ENCODE measurements at regions not wholly inside any gene's neighbourhood (a gene's known extent, or its start where the extent isn't known, plus 50 kb on each side); places are given as distances from the start of the nearest gene placed in this dataset.

- no peak for DNase-seq
- no peaks in the 10 kb centered on the region for H3K27me3 ChIP-seq
- H3K36me3 ChIP-seq (ENCODE audit: low read depth, missing control alignments) = no peaks in the 10 kb centered on the region
- H3K27ac ChIP-seq = no peak overlapping the region
- TF ChIP-seq CTCF (IDR thresholded peaks at IDR 0.05) (no peak), POLR2A (IDR thresholded peaks at IDR 0.05) (no peak)
- 65 to 76% methylated on average over 8 of the region's 8 CpGs for WGBS, 2 donors
- intact Hi-C loops (cut with DNase I; ENCODE audit: low total_unique reads) = no loop called here
- H3K4me3 ChIP-seq = no peak overlapping the region
- H3K4me1 ChIP-seq = no peaks in the 10 kb centered on the region
- no peaks in the 10 kb centered on the region for H3K9me3 ChIP-seq
Observed at GRCh38 chr12:5309654-5310053, 122.3 kb upstream of the NTF3 start.

- intact Hi-C loops (cut with DNase I; ENCODE audit: low total_unique reads) = no loop called here
- Histone ChIP-seq H3K36me3 (ENCODE audit: low read depth, missing control alignments) (no peaks in the 10 kb centered on the region), H3K27me3 (no peaks in the 10 kb centered on the region), H3K4me1 (no peaks in the 10 kb centered on the region), H3K9me3 (no peaks in the 10 kb centered on the region), H3K27ac (no peak overlapping the region), H3K4me3 (no peak overlapping the region)
- TF ChIP-seq CTCF (IDR thresholded peaks at IDR 0.05) (no peak), POLR2A (IDR thresholded peaks at IDR 0.05) (no peak)
- 85 to 95% methylated on average over 1 of the region's 1 CpG for WGBS, 2 donors
- no peak for DNase-seq
Observed at GRCh38 chr12:5310151-5310550, 121.8 kb upstream of the NTF3 start.

GRCh38 chr12:5317556-5317955, 114.4 kb upstream of the NTF3 start:
- H3K27ac ChIP-seq = no peak overlapping the region
- intact Hi-C loops (cut with DNase I; ENCODE audit: low total_unique reads) = no loop called here
- no peak for DNase-seq
- no peak for TF ChIP-seq CTCF (IDR thresholded peaks at IDR 0.05)
- no peak for TF ChIP-seq POLR2A (IDR thresholded peaks at IDR 0.05)
- H3K4me1 ChIP-seq = no peaks in the 10 kb centered on the region
- no peaks in the 10 kb centered on the region for H3K36me3 ChIP-seq (ENCODE audit: low read depth, missing control alignments)
- no peaks in the 10 kb centered on the region for H3K27me3 ChIP-seq
- no peaks in the 10 kb centered on the region for H3K9me3 ChIP-seq
- H3K4me3 ChIP-seq = no peak overlapping the region

GRCh38 chr12:5318874-5319273, 113.0 kb upstream of the NTF3 start:
- Histone ChIP-seq H3K27me3 (no peaks in the 10 kb centered on the region), H3K36me3 (ENCODE audit: low read depth, missing control alignments) (no peaks in the 10 kb centered on the region), H3K4me3 (no peak overlapping the region), H3K27ac (no peak overlapping the region), H3K4me1 (no peaks in the 10 kb centered on the region), H3K9me3 (no peaks in the 10 kb centered on the region)
- no peak for TF ChIP-seq CTCF (IDR thresholded peaks at IDR 0.05)
- TF ChIP-seq POLR2A (IDR thresholded peaks at IDR 0.05) = no peak
- no peak for DNase-seq
- intact Hi-C loops (cut with DNase I; ENCODE audit: low total_unique reads) = no loop called here

GRCh38 chr12:5328669-5329517, 103.0 kb upstream of the NTF3 start:
- Histone ChIP-seq H3K4me1 (no peaks in the 10 kb centered on the region), H3K27ac (no peak overlapping the region), H3K36me3 (ENCODE audit: low read depth, missing control alignments) (no peaks in the 10 kb centered on the region), H3K27me3 (no peaks in the 10 kb centered on the region), H3K9me3 (no peaks in the 10 kb centered on the region), H3K4me3 (no peak overlapping the region)
- DNase-seq = no peak
- TF ChIP-seq CTCF (IDR thresholded peaks at IDR 0.05) = no peak
- TF ChIP-seq POLR2A (IDR thresholded peaks at IDR 0.05) = no peak
- 77 to 82% methylated on average over 7 of the region's 7 CpGs for WGBS, 2 donors
- intact Hi-C loops (cut with DNase I; ENCODE audit: low total_unique reads) = no loop called here

All from testis (tissue), 2 donors.